HEK293T (cell line): ENCODE measurements at regions not wholly inside any gene's neighbourhood (a gene's known extent, or its start where the extent isn't known, plus 50 kb on each side); places are given as distances from the start of the nearest gene placed in this dataset.

Experiments
- ARNT ChIP-seq: fragments of 450-650 bp; IDR thresholded peaks from 2 replicates; pipeline ENCODE4 v1.6.1; 2017; ENCODE audit warnings: mild to moderate bottlenecking
- LEF1 ChIP-seq: fragments of 450-650 bp; IDR thresholded peaks from 2 replicates; pipeline ENCODE4 v1.6.1; 2017; ENCODE audit warnings: mild to moderate bottlenecking, borderline replicate concordance
- SP1 ChIP-seq: fragments of 450-650 bp; IDR thresholded peaks from 2 replicates; pipeline ENCODE4 v1.6.1; 2017
- SUZ12 ChIP-seq: fragments of 450-650 bp; IDR thresholded peaks from 2 replicates; pipeline ENCODE4 v1.6.1; 2016; ENCODE audit warnings: mild to moderate bottlenecking

GRCh38 chr5:173714551-173715428 is 98.3 kb upstream of the BOD1 start:
- TF ChIP-seq ARNT (no peak), LEF1 (no peak), SP1 (no peak), SUZ12 (no peak)
